Stimulated activated CD8-positive, alpha-beta memory T cell treated with anti-CD3 and anti-CD28 coated beads, Interleukin-4, amount 100 ng/mL, for 24 hours (primary cell): ENCODE measurements at regions not wholly inside any gene's neighbourhood (a gene's known extent, or its start where the extent isn't known, plus 50 kb on each side); places are given as distances from the start of the nearest gene placed in this dataset.

Experiments
- DNase-seq: peaks from one replicate; pipeline ENCODE4 v3.0.0-alpha.2; 2020; ENCODE audit warnings: low read depth

DNA sequence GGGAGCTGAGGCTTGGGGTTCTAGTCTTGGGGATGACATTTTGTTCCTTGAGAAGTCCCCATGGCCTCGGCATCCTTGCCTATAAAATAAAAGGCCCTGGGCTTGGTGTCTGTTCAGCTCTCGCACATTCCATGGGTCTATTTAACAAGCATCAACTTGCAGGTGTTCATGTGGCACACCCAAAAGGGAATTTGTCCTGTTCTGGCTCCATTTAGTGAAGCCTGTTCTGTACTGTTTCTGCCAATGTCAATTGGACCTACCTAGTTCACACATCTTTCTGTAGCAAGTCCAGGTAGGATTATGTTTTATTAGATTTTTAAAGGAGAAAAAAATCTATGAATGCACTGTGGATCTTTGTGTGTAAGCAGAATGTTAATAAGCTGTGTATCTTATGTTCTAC lies 262.0 kb downstream of the HIVEP2 start:
- no peak for DNase-seq

DNA sequence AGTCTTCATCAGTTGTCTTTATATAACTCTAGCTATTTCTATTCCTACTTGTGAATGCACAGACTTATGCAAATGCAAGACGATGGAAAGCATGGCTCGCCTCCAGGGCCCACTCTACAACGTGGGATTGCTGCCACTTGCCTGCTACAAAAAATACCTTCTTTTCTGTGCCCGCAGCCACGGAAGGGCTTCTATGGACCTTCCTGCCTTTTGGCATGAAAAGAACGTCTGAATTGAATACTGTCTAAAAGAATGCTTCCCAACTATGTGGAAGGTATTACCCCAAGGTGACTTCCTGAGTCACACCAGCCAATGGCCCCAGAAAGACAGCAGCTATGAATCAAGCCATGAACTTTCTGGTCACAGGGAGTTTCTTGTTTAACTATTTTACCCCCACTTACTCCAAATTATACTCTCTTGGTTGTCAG lies 261.2 kb downstream of the HIVEP2 start:
- DNase-seq: no peak

DNA sequence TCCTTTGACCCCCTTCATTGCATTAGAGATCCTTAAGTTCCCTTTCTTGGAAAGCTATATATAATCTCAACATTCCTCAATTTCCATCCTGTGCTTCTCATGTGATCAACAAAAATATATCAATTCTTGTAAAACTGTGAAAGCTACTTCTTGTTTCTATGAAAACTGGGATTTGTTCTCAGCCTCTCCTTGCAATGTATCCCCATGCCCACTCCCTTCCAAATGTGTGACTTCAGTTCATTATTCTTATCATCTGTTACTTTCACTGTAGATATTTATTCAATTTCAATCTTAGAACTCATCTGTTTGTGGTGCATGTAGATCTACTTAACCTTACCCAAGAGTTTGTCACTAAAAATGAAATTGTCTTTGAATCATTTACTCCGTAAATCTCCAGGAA lies 260.6 kb downstream of the HIVEP2 start:
- DNase-seq: no peak

DNA sequence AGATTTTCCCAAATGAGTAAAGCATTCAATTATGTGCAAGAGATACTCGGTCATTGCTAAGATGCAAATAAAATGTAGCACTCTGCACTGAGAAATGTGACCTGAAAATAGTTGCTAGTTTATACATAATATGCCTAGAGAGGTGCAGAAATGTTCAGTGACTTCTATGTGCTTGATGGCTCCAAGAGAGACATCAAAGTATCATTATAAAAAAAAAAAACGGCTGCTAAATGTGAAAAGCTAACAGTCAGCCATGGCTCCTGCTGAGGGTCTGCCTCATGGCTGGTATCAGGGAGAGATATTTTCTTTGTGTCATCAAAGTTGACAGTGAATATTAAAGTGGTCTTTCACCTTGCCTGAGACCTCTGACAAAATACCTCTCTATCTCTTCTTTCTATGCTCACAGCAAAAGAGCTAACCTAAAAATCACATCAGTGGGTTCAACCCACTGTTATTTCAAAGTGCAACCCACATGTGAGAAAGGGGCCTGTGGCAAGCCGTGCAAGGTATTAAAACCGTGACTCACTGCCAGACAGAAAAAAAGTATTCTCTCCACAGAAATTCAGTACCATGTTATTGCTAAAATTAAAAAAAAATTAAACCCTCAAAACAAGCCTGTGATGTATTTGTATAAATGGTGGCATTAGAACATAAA lies 259.0 kb downstream of the HIVEP2 start:
- DNase-seq: no peak

DNA sequence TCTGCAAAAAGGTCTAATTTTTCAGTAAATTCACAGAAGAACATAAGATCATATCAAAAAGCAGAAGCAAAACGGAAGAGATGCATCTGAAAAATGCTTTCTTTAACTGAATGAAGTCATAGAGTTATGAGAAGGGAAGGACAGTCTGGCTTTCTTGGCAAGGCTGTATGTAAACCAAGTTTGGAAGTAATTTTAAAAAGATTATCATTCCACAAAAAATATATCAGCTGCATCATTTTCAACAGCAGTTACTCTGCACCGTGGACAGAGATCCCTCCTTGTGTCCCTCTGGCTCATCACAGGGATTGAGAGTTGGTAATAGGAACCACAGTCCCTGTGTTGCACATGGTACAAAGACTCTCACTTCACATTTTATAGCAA lies 258.5 kb downstream of the HIVEP2 start:
- DNase-seq: no peak

DNA sequence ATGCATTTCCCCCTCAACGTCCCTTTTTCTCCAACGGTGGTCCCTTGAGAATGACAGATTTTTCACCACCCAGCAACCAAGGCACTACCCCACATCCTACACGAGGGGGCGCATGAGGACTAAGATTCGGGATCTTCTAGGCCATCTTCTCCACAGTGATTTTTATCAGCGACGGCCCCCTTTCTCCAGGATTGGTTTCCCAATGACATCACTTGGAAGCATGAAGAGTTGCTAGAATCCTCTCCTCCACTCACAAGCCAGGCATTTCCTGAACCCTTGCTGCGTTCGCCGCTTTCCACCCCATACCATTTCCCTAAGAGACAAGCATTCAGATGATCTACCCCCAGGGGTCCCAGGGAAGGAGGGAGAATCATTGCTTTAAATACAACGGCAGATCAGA lies 252.0 kb downstream of the HIVEP2 start:
- DNase-seq: peak; percentile 31

DNA sequence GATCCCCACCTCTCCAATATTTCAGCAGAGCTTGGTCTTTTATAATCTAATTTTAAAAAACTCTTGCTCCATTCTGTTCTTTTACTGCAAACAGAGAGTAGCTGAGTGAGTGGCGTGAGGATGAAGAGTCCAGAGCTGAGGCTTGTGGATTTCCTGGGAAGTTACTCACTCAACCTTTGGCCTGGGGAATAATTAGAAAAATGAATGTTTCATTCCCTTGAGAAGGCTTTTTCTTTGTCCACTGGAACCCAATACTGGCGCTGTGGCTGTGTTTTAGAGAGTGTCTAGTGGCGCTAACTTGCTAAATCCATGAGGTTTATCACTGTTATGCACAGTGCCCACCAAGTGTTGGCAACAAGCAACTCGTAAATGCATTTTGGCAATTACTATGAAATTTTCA lies 251.5 kb downstream of the HIVEP2 start:
- DNase-seq: no peak

DNA sequence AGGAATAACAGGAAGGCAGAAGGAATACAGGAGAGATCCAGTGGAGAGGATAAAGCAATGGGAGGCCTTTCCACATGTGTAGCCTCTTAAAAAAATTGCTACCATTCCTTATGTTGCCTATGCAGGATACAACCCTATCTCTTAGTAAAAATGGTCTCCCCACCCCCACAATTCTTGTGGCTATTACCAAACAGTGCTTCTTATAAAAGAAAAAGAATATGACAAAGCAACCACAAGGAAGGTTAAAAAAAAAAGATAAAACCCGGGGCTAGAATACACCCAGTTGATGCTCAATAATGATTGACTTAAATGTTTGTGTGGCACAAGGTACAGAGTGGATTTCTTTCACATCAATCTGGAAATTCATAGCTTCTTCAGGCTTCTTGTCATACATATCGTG lies 250.9 kb downstream of the HIVEP2 start:
- DNase-seq: no peak

DNA sequence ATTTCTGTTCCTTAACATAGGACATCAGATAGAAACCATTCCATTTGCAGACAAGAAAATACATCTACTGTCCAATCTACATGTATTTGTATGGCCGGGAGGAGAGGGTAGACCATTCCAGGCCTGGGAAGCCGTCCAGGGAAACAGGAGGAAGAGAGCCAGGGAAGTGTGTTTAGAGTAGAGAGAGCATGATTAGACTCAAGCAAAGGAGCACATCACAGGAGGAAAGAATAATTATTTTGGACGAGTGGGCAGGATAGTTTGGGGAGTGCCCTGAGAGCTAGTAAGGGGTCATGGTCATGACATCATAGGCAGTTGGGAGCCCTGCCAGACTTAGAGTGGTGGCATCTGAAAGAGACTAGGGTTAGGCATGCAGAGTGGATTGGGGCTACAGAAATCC lies 250.0 kb downstream of the HIVEP2 start:
- DNase-seq: no peak

DNA sequence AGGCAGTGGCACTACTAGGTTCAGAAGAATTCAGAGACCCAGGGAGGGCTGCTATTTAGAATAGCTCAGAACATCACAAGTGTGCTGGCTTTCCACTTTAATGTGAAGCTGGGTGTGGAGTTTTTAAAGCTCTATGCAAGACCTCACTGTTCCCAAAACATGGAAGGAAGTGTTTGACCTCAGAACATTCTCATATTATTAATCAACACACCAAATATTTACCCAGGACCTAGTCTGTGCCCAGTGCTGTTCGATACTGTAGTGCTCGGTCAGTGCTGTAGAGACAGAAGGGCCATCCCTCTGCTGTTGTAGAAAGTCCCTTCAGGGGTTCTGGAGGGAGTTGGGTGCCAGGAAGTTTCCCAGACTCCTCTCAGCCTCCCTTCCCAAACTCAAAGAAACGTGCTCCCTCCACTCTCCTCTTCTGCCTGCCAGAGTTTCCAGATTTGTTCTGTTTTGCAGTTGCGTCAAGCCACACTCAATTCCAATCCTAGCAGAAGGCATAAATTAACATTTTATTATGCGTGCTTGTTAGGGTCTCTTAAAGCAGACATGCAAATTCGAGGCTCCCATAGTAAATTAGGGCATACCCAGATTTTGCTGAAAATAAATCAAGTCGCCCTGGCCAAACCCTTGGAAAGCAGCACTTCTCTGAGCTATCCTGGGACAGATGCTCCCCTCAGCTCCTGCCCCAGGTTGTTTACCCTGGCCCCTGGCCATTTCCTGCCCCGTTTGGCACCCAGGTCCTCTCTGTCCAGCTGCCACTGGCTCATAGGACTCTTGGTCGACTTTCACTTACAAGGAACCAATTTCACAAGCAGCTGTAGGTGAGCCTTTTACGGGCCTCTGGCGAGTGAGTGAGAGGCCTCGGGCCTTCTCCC lies 248.6 kb downstream of the HIVEP2 start:
- DNase-seq: no peak

DNA sequence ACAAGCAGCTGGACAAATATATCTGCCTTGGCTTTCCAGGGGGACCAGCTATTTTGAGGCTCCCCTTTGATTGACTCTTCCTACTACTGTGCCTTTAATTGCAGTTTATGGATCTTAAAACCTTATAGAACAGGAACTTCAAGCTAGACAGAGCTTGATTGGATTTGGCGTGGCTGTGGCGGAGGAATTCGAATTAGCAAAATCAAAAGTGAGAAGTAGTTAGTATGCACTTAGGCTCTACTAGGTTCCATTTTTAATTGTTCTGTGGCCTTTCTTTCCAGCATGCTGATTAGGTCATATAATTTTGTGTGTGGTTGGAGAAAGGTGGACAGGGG lies 248.0 kb downstream of the HIVEP2 start:
- no peak for DNase-seq

DNA sequence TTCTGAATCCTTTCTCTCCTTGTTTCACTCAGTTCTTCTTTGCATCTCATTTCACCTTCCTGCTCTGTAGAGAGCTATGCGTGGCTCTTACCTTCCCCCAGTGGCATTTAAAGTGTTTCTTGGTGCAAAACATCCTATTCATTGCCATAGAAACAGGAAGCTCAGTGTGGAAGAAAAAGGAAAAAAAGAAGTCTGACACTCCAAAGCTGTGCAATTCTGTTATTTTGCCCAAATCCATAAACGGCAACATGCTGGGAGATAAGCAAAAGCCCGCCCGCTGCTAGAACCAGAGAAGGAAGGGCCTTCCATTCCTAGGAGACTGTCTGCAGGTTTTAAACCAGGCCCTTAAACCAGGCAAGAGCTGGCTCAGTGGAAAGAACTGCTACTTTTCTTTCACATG lies 247.1 kb downstream of the HIVEP2 start:
- no peak for DNase-seq

DNA sequence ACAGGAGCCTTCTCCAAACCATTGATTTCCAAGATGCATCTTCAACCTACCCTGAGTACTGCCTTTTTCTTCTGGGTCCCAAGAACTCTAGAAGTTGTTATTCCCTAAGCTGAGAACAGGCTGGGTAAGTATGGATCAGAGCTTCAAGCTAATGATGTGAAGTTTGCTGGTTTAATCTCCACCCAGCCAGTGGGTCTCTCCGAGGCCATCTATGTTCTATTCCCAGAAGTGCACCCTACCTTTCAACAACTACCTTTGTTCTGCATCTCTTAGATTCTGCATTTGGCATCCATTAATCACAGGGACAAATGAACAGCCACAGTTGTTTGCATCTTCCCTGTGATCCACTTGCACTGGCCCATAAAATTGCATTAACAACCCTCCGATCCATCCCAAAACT lies 246.2 kb downstream of the HIVEP2 start:
- no peak for DNase-seq

DNA sequence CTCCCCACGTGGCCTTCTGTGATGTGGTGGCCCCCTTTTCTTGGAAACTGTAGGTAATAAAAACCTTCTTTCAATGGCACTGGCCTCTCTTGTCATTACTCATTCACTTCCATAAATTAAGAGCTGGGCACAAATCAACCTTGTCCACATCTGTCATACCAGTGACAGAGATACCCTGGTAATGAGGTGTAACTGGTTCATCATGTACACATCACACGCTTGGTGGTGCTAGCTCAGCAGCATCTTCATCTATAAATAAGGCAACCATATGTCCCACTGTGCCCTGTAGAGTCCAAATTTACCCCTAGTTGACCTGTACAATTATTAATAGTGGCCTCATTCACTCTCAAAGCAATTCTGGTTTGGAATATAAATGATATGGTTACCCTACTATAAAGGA lies 245.6 kb downstream of the HIVEP2 start:
- DNase-seq: no peak

DNA sequence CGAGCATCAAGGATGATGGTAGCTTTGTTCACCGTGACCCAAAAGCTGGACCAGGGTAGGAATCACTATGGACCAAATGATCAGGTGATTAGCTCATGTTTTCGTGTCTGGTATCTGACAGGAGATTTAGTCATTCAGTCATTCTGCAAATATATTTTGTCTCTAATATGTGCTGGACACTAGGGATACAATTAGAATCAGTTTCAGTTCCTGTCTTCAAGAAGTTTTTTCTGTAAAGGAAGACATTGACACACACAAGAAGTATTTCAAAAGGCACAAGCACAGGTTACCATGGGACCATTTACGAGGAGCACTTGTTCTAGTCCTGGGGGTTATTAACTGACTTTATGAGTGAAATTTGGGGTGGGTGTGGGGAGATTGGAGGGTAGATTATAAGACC lies 244.9 kb downstream of the HIVEP2 start:
- DNase-seq: no peak

DNA sequence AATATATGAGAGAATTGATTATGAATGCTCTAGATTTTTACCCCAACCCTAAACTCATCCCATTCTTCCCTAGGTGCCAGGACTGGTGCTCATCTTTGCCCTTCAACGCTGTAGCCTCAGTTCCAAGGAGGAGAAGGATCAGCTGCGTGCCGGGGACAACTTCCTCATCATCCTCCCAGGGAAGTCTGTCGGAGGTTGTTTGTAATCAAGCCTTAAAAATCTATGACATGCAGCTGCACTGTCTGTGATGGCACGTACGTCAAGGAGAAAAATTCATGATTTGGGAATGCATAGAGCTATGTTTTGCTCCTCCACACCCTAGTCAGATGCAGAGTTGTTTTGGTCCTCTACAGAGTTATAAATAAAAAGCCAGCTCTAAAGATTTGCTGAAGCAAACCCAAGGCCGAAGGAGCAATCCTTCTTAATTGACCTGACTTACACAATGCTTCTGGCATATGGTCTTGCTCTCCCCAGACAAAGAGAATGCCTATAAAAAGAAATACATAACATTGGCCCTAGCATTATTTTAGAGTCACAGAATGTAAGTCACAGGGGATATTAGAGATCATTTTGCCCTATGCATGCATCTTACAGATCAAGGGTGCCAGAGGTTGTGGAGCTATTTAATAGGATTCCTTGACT lies 244.2 kb downstream of the HIVEP2 start:
- no peak for DNase-seq
